ENCODE measurements at regions not wholly inside any gene's neighbourhood (a gene's known extent, or its start where the extent isn't known, plus 50 kb on each side); places are given as distances from the start of the nearest gene placed in this dataset.
A peak's percentile ranks its signal among the peaks of the same experiment; 100 is the strongest.

DNA sequence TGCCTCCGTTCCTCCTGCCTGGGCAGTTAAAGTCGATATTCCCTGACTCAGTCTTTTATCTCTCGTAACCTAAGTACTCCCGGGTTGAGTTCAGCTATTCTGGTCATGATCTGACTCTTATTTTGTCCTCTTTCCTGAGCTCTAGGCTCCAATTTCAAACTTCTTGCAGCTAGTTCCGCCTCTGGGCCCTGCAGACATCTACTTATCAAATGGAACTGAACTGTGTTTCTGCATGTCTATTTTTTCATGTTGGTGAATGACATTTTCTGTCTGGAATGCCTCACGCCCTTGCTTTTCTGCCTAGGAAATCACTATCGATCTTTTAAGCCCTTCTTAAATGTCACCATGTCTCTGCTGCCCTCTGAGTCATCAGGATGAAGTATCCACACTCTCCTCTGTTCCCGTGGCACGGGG lies 101.5 kb downstream of the VAPA start:
- H3K79me1 ChIP-seq (ENCODE audit: low read depth in 1 of 2, low read length in 2 of 2): no peaks in the 10 kb centered on the region
- H3K23ac ChIP-seq (ENCODE audit: low read depth, low read length): peak overlapping the region; percentile 58; the same call in 1 of the 2 replicates
- intact Hi-C loops (cut with micrococcal nuclease): loop anchor here (5.0 to 10.0 kb wide), 2 partner anchors 107 to 220 kb away; no protein-coding TSS in a partner anchor
- no peaks in the 10 kb centered on the region for H3K36me3 ChIP-seq (ENCODE audit: control insufficient read depth, insufficient read depth, low read length)
- no peak overlapping the region for H2BK5ac ChIP-seq (ENCODE audit: low read depth, low read length, poor library complexity, severe bottlenecking)
- peak overlapping the region; percentile 60 for H2BK20ac ChIP-seq (ENCODE audit: low read depth, low read length)
- H2BK120ac ChIP-seq (ENCODE audit: low read depth, low read length): peak overlapping the region; percentile 85
- CTCF ChIA-PET: interaction anchor here (1.2 to 1.5 kb wide), 4 partner anchors 9 to 505 kb away, joined by 3 to 6 read pairs (median 4); no protein-coding TSS in a partner anchor
- H4K20me1 ChIP-seq (ENCODE audit: insufficient read depth, low read length): 0 out of 2 replicates have a peak, but pooled peaks cover 4% of the 10 kb centered on the region
- TF ChIP-seq, protein P1, sequence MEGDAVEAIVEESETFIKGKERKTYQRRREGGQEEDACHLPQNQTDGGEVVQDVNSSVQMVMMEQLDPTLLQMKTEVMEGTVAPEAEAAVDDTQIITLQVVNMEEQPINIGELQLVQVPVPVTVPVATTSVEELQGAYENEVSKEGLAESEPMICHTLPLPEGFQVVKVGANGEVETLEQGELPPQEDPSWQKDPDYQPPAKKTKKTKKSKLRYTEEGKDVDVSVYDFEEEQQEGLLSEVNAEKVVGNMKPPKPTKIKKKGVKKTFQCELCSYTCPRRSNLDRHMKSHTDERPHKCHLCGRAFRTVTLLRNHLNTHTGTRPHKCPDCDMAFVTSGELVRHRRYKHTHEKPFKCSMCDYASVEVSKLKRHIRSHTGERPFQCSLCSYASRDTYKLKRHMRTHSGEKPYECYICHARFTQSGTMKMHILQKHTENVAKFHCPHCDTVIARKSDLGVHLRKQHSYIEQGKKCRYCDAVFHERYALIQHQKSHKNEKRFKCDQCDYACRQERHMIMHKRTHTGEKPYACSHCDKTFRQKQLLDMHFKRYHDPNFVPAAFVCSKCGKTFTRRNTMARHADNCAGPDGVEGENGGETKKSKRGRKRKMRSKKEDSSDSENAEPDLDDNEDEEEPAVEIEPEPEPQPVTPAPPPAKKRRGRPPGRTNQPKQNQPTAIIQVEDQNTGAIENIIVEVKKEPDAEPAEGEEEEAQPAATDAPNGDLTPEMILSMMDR (conservative IDR thresholded peaks at IDR 0.05; ENCODE audit: low read depth, low read length): no peak
- TF ChIP-seq MAFK (IDR thresholded peaks at IDR 0.05; ENCODE audit: low read depth, low read length): no peak
- no peak for TF ChIP-seq NFE2L2 (IDR thresholded peaks at IDR 0.05; ENCODE audit: low read depth, low read length)
- no peak for TF ChIP-seq POLR2A (IDR thresholded peaks at IDR 0.05; ENCODE audit: low read depth, low read length)
- no peak for TF ChIP-seq MAZ (IDR thresholded peaks at IDR 0.05; ENCODE audit: borderline replicate concordance, low read depth, low read length)
- TF ChIP-seq CEBPB (IDR thresholded peaks at IDR 0.05; ENCODE audit: low read depth, low read length): no peak
- TF ChIP-seq SMC3 (IDR thresholded peaks at IDR 0.05; ENCODE audit: low read depth, low read length): no peak
- no peak for TF ChIP-seq CHD1 (IDR thresholded peaks at IDR 0.05; ENCODE audit: low read depth, low read length)
- TF ChIP-seq, protein P2, sequence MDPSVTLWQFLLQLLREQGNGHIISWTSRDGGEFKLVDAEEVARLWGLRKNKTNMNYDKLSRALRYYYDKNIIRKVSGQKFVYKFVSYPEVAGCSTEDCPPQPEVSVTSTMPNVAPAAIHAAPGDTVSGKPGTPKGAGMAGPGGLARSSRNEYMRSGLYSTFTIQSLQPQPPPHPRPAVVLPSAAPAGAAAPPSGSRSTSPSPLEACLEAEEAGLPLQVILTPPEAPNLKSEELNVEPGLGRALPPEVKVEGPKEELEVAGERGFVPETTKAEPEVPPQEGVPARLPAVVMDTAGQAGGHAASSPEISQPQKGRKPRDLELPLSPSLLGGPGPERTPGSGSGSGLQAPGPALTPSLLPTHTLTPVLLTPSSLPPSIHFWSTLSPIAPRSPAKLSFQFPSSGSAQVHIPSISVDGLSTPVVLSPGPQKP (IDR thresholded peaks at IDR 0.05; ENCODE audit: borderline replicate concordance, low read depth, low read length): no peak
- TF ChIP-seq, protein P3, sequence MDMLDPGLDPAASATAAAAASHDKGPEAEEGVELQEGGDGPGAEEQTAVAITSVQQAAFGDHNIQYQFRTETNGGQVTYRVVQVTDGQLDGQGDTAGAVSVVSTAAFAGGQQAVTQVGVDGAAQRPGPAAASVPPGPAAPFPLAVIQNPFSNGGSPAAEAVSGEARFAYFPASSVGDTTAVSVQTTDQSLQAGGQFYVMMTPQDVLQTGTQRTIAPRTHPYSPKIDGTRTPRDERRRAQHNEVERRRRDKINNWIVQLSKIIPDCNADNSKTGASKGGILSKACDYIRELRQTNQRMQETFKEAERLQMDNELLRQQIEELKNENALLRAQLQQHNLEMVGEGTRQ (IDR thresholded peaks at IDR 0.05; ENCODE audit: low read depth, low read length): no peak
- TF ChIP-seq MXI1 (IDR thresholded peaks at IDR 0.05; ENCODE audit: borderline replicate concordance, low read depth, low read length): no peak
- TF ChIP-seq BHLHE40 (IDR thresholded peaks at IDR 0.05; ENCODE audit: low read depth, low read length): no peak
- TF ChIP-seq RFX5 (IDR thresholded peaks at IDR 0.05; ENCODE audit: low read depth, low read length): no peak
- no peak for TF ChIP-seq RCOR1 (IDR thresholded peaks at IDR 0.05; ENCODE audit: insufficient replicate concordance, low read length)
- no peak for TF ChIP-seq FOS (IDR thresholded peaks at IDR 0.05; ENCODE audit: low read depth, low read length)
- no peak for TF ChIP-seq RAD21 (IDR thresholded peaks at IDR 0.05; ENCODE audit: low read length)
- 50% methylated on average over 7 of the region's 9 CpGs; no CpG with 5 or more reads in 1 of the 2 experiments for WGBS, 2 experiments (ENCODE audit: extremely low coverage in 2 of 2, insufficient read length in 1 of 2)
- H3K9me3 ChIP-seq (ENCODE audit: control insufficient read depth, insufficient read depth, low read length): no peaks in the 10 kb centered on the region
- H2AK9ac ChIP-seq (replicated peaks; ENCODE audit: low read depth, low read length, poor library complexity): no peak overlapping the region
- peaks cover 15% of the 10 kb centered on the region for H3K4me1 ChIP-seq (ENCODE audit: control insufficient read depth, insufficient read depth, low read length)
- BruUV-seq (replicated peaks): no TSS peak
- H3K4ac ChIP-seq (ENCODE audit: low read depth, low read length): peak overlapping the region; percentile 76
- H2AFZ ChIP-seq (replicated peaks; ENCODE audit: low read length, poor library complexity): peak overlapping the region; percentile 64
- ATAC-seq (ENCODE audit: low read depth) (no peak), DNase-seq (peak; percentile 17)
- dilution Hi-C loops (cut with HindIII; ENCODE audit: low sequenced_read_pairs, unreplicated experiment): no loop called here
- peak overlapping the region; percentile 41 for H4K5ac ChIP-seq (ENCODE audit: low read depth, low read length)
- no peak overlapping the region; the same call in 1 of the 2 replicates for H3K9ac ChIP-seq (ENCODE audit: low read depth, low read length)
- peak overlapping the region; percentile 41; the same call in 1 of the 2 replicates for H2AK5ac ChIP-seq (ENCODE audit: low read depth, low read length)
- no peak overlapping the region for H3K4me3 ChIP-seq (ENCODE audit: insufficient read depth, low read depth, low read length)
- H4K91ac ChIP-seq (ENCODE audit: insufficient read depth, low read depth, low read length): peak overlapping the region; percentile 34
- H3K18ac ChIP-seq (ENCODE audit: low read depth, low read length): peak overlapping the region; percentile 51
- H2BK15ac ChIP-seq (ENCODE audit: low read depth, low read length): peak overlapping the region; percentile 94; the same call in 2 of the 3 replicates
- H3K14ac ChIP-seq (replicated peaks; ENCODE audit: low read depth, low read length): peak overlapping the region; percentile 49
- H3K4me2 ChIP-seq (ENCODE audit: low read depth, low read length): no peak overlapping the region
- peaks cover 19% of the 10 kb centered on the region for H3K9me1 ChIP-seq (ENCODE audit: insufficient read depth, low read length)
- H3K27ac ChIP-seq (ENCODE audit: insufficient read depth, low read length): peak overlapping the region; percentile 21
- no peaks in the 10 kb centered on the region for H3K27me3 ChIP-seq (ENCODE audit: control insufficient read depth, insufficient read depth, low read length)
- no peak overlapping the region for H3K56ac ChIP-seq (ENCODE audit: extremely low read depth, insufficient read depth, low read length)
- in situ Hi-C loops (cut with MboI; ENCODE audit: low sequenced_read_pairs): no loop called here
- POLR2A ChIA-PET (ENCODE audit: unreplicated experiment): no interaction called here
- H4K8ac ChIP-seq (ENCODE audit: low read depth in 2 of 2, low read length in 2 of 2): peak overlapping the region in 1 of 2 experiments; percentile 49; a peak in 2 of 4 replicates

Measured in IMR-90 (cell line).